CD4-positive, alpha-beta memory T cell (primary cell): ENCODE measurements at regions not wholly inside any gene's neighbourhood (a gene's known extent, or its start where the extent isn't known, plus 50 kb on each side); places are given as distances from the start of the nearest gene placed in this dataset.

Experiments used
- CTCF ChIA-PET: fragments of 350-600 bp; sonication (Branson Sonifier 250); formaldehyde crosslinking; loops from one replicate; lab custom pipeline; 2021; ENCODE audit warnings: inconsistent platforms; ENCODE audit not compliant: partially characterized antibody; lab: Charles Lee
- POLR2A ChIA-PET: fragments of 350-600 bp; sonication (Branson Sonifier 250); formaldehyde crosslinking; loops from one replicate; lab custom pipeline; 2021; ENCODE audit not compliant: partially characterized antibody; lab: Charles Lee
- DNase-seq, 5 donors: peaks; one replicate each; pipeline versions ENCODE4 v3.0.0 to v3.0.0-alpha.2; 2020 to 2022; ENCODE audit warnings: mixed read lengths in 1 of 5
- H3K27ac ChIP-seq: one replicate; pipeline ENCODE4 v1.7.0; 2013; ENCODE audit warnings: low read depth, low read length
- H3K27me3 ChIP-seq: 2 replicates; pipeline ENCODE4 v1.7.0; 2013; ENCODE audit warnings: mild to moderate bottlenecking, low read length, moderate library complexity; ENCODE audit not compliant: insufficient read depth
- H3K36me3 ChIP-seq: 2 replicates; pipeline ENCODE4 v1.7.0; 2013; ENCODE audit warnings: mild to moderate bottlenecking, low read length, moderate library complexity; ENCODE audit not compliant: insufficient read depth
- H3K4me1 ChIP-seq: 2 replicates; pipeline ENCODE4 v1.7.0; 2013; ENCODE audit warnings: mild to moderate bottlenecking, low read length, moderate library complexity; ENCODE audit not compliant: insufficient read depth
- H3K4me3 ChIP-seq, 2 donors: one replicate each; pipeline ENCODE4 v1.7.0; 2013; ENCODE audit warnings: low read length in 2 of 2, mild to moderate bottlenecking in 1 of 2
- H3K9me3 ChIP-seq, 2 donors: one replicate each; pipeline ENCODE4 v1.7.0; 2013; ENCODE audit warnings: low read length in 2 of 2, control low read depth in 1 of 2; ENCODE audit not compliant: control insufficient read depth in 1 of 2
- H3K27ac Mint-ChIP-seq, 7 donors: one replicate each; pipeline ENCODE4 v1.8.0; 2020 to 2021; ENCODE audit warnings: mixed read lengths in 7 of 7, mild to moderate bottlenecking in 6 of 7, inconsistent platforms in 3 of 7, moderate library complexity in 3 of 7
- H3K27me3 Mint-ChIP-seq, 2 donors: one replicate each; pipeline ENCODE4 v1.8.0; 2020 to 2021; ENCODE audit warnings: mixed read lengths in 2 of 2
- H3K36me3 Mint-ChIP-seq, 2 donors: one replicate each; pipeline ENCODE4 v1.8.0; 2020 to 2021; ENCODE audit warnings: mixed read lengths in 2 of 2, inconsistent platforms in 1 of 2, mild to moderate bottlenecking in 1 of 2
- H3K4me1 Mint-ChIP-seq, 4 donors: one replicate each; pipeline ENCODE4 v1.8.0; 2020 to 2021; ENCODE audit warnings: mixed read lengths in 4 of 4, mild to moderate bottlenecking in 1 of 4
- H3K4me3 Mint-ChIP-seq, 8 donors: one replicate each; pipeline ENCODE4 v1.8.0; 2020 to 2021; ENCODE audit warnings: mixed read lengths in 8 of 8, mild to moderate bottlenecking in 7 of 8, moderate library complexity in 6 of 8, inconsistent platforms in 3 of 8
- H3K9me3 Mint-ChIP-seq, 8 donors: one replicate each; pipeline ENCODE4 v1.8.0; 2020 to 2021; ENCODE audit warnings: mixed read lengths in 8 of 8, mild to moderate bottlenecking in 5 of 8, inconsistent platforms in 3 of 8, moderate library complexity in 1 of 8
- intact Hi-C: fragments of 100-400 bp; cut with micrococcal nuclease; formaldehyde crosslinking; loops from one replicate; pipeline ENCODE4 v1.15.1; 2023

- no peak overlapping the region for H3K4me3 Mint-ChIP-seq
- Histone ChIP-seq H3K9me3 (no peaks in the 10 kb centered on the region), H3K27me3 (no peaks in the 10 kb centered on the region), H3K36me3 (no peaks in the 10 kb centered on the region), H3K27ac (no peak overlapping the region), H3K4me3 (no peak overlapping the region), H3K4me1 (no peaks in the 10 kb centered on the region)
- H3K36me3 Mint-ChIP-seq = no peaks in the 10 kb centered on the region
- no peak overlapping the region for H3K27ac Mint-ChIP-seq
- H3K9me3 Mint-ChIP-seq = peaks cover 0 to 6% (median 0%) of the 10 kb centered on the region in 8 donors
- intact Hi-C loops = no loop called here
- H3K4me1 Mint-ChIP-seq = no peaks in the 10 kb centered on the region
- peaks cover 0 to 4% of the 10 kb centered on the region in 2 donors for H3K27me3 Mint-ChIP-seq
- ChIA-PET POLR2A (no interaction called here), CTCF (interaction anchor here (1.9 kb wide), 1 partner anchor 11 kb away, joined by 8 read pairs; no protein-coding TSS in a partner anchor)
- no peak for DNase-seq
Measured at GRCh38 chr13:75231235-75231634, 250.7 kb downstream of the TBC1D4 start.

- H3K36me3 Mint-ChIP-seq = no peaks in the 10 kb centered on the region
- H3K4me3 Mint-ChIP-seq = no peak overlapping the region
- DNase-seq = no peak
- H3K27me3 Mint-ChIP-seq = peaks cover 0 to 2% of the 10 kb centered on the region in 2 donors
- Histone ChIP-seq H3K27ac (no peak overlapping the region), H3K36me3 (no peaks in the 10 kb centered on the region), H3K9me3 (no peaks in the 10 kb centered on the region), H3K4me1 (no peaks in the 10 kb centered on the region), H3K27me3 (no peaks in the 10 kb centered on the region), H3K4me3 (no peak overlapping the region)
- no peaks in the 10 kb centered on the region for H3K4me1 Mint-ChIP-seq
- H3K9me3 Mint-ChIP-seq = no peaks in the 10 kb centered on the region
- no peak overlapping the region for H3K27ac Mint-ChIP-seq
- intact Hi-C loops = no loop called here
- CTCF ChIA-PET = interaction anchor here (1.1 kb wide), 1 partner anchor 11 kb away, joined by 3 read pairs; no protein-coding TSS in a partner anchor
- POLR2A ChIA-PET = no interaction called here
Measured at GRCh38 chr13:75226733-75227435, 255.1 kb downstream of the TBC1D4 start.

GRCh38 chr13:75226092-75226491 is 255.9 kb downstream of the TBC1D4 start:
- Histone ChIP-seq H3K27me3 (no peaks in the 10 kb centered on the region), H3K27ac (no peak overlapping the region), H3K9me3 (no peaks in the 10 kb centered on the region), H3K4me1 (no peaks in the 10 kb centered on the region), H3K4me3 (no peak overlapping the region), H3K36me3 (no peaks in the 10 kb centered on the region)
- intact Hi-C loops = no loop called here
- Mint-ChIP-seq H3K27ac (no peak overlapping the region), H3K9me3 (no peaks in the 10 kb centered on the region), H3K36me3 (no peaks in the 10 kb centered on the region), H3K4me3 (no peak overlapping the region), H3K27me3 (peaks cover 0 to 2% of the 10 kb centered on the region in 2 donors), H3K4me1 (no peaks in the 10 kb centered on the region)
- ChIA-PET POLR2A (no interaction called here), CTCF (interaction anchor here (1.1 kb wide), 1 partner anchor 11 kb away, joined by 3 read pairs; no protein-coding TSS in a partner anchor)
- DNase-seq = no peak

- H3K4me3 ChIP-seq = no peak overlapping the region
- no peak for DNase-seq
- no peak overlapping the region for H3K27ac ChIP-seq
- no peaks in the 10 kb centered on the region for H3K9me3 Mint-ChIP-seq
- H3K27me3 ChIP-seq = no peaks in the 10 kb centered on the region
- H3K36me3 Mint-ChIP-seq = no peaks in the 10 kb centered on the region
- intact Hi-C loops = no loop called here
- H3K9me3 ChIP-seq = no peaks in the 10 kb centered on the region
- no peaks in the 10 kb centered on the region for H3K4me1 Mint-ChIP-seq
- POLR2A ChIA-PET = no interaction called here
- no peaks in the 10 kb centered on the region for H3K36me3 ChIP-seq
- no peak overlapping the region for H3K27ac Mint-ChIP-seq
- no peaks in the 10 kb centered on the region for H3K4me1 ChIP-seq
- CTCF ChIA-PET = interaction anchor here (1.1 kb wide), 1 partner anchor 10 kb away, joined by 3 read pairs; no protein-coding TSS in a partner anchor
- H3K27me3 Mint-ChIP-seq = peaks cover 0 to 4% of the 10 kb centered on the region in 2 donors
- no peak overlapping the region for H3K4me3 Mint-ChIP-seq
Measured at GRCh38 chr13:75225288-75226032, 256.5 kb downstream of the TBC1D4 start.

- H3K27ac Mint-ChIP-seq = peak overlapping the region in 1 of 7 donors; percentile 55
- H3K4me3 ChIP-seq = no peak overlapping the region
- H3K4me1 ChIP-seq = peaks cover 7% of the 10 kb centered on the region
- ChIA-PET CTCF (no interaction called here), POLR2A (no interaction called here)
- H3K36me3 Mint-ChIP-seq = no peaks in the 10 kb centered on the region
- H3K27me3 Mint-ChIP-seq = peaks cover 4 to 9% of the 10 kb centered on the region in 2 donors
- H3K9me3 Mint-ChIP-seq = no peaks in the 10 kb centered on the region
- intact Hi-C loops = no loop called here
- H3K4me3 Mint-ChIP-seq = no peak overlapping the region
- no peaks in the 10 kb centered on the region for H3K36me3 ChIP-seq
- DNase-seq = no peak
- H3K9me3 ChIP-seq = no peaks in the 10 kb centered on the region
- H3K4me1 Mint-ChIP-seq = peaks cover 6 to 7% (median 6%) of the 10 kb centered on the region in 4 donors
- no peaks in the 10 kb centered on the region for H3K27me3 ChIP-seq
- H3K27ac ChIP-seq = no peak overlapping the region
Measured at GRCh38 chr13:75224053-75224742, 257.8 kb downstream of the TBC1D4 start.

GRCh38 chr13:75222031-75222430 is 259.9 kb downstream of the TBC1D4 start:
- H3K9me3 Mint-ChIP-seq = no peaks in the 10 kb centered on the region
- H3K27me3 Mint-ChIP-seq = peaks cover 16% of the 10 kb centered on the region in 2 donors
- no peaks in the 10 kb centered on the region for H3K9me3 ChIP-seq
- H3K27ac ChIP-seq = no peak overlapping the region
- no peak overlapping the region for H3K4me3 ChIP-seq
- ChIA-PET POLR2A (no interaction called here), CTCF (no interaction called here)
- no peaks in the 10 kb centered on the region for H3K36me3 Mint-ChIP-seq
- H3K4me1 ChIP-seq = peaks cover 7% of the 10 kb centered on the region
- peaks cover 6 to 7% (median 6%) of the 10 kb centered on the region in 4 donors for H3K4me1 Mint-ChIP-seq
- peaks cover 3% of the 10 kb centered on the region for H3K27me3 ChIP-seq
- no peak overlapping the region for H3K4me3 Mint-ChIP-seq
- H3K36me3 ChIP-seq = no peaks in the 10 kb centered on the region
- no peak overlapping the region for H3K27ac Mint-ChIP-seq
- intact Hi-C loops = no loop called here
- no peak for DNase-seq

- H3K4me3 ChIP-seq = no peak overlapping the region
- no peak for DNase-seq
- no peaks in the 10 kb centered on the region for H3K9me3 ChIP-seq
- no peak overlapping the region for H3K4me3 Mint-ChIP-seq
- no peaks in the 10 kb centered on the region for H3K9me3 Mint-ChIP-seq
- H3K27me3 Mint-ChIP-seq = peaks cover 19 to 21% of the 10 kb centered on the region in 2 donors
- ChIA-PET POLR2A (no interaction called here), CTCF (interaction anchor here (1.7 kb wide), 1 partner anchor 8 kb away, joined by 13 read pairs; no protein-coding TSS in a partner anchor)
- no peaks in the 10 kb centered on the region for H3K36me3 Mint-ChIP-seq
- H3K27ac ChIP-seq = no peak overlapping the region
- intact Hi-C loops = no loop called here
- H3K4me1 Mint-ChIP-seq = peaks cover 6 to 7% (median 6%) of the 10 kb centered on the region in 4 donors
- H3K4me1 ChIP-seq = peaks cover 7% of the 10 kb centered on the region
- no peak overlapping the region for H3K27ac Mint-ChIP-seq
- peaks cover 3% of the 10 kb centered on the region for H3K27me3 ChIP-seq
- H3K36me3 ChIP-seq = no peaks in the 10 kb centered on the region
Measured at GRCh38 chr13:75220861-75221260, 261.1 kb downstream of the TBC1D4 start.
